HEK293T (cell line): ENCODE measurements at regions not wholly inside any gene's neighbourhood (a gene's known extent, or its start where the extent isn't known, plus 50 kb on each side); places are given as distances from the start of the nearest gene placed in this dataset.

Experiments
- PKNOX1 ChIP-seq: fragments of 450-650 bp; IDR thresholded peaks from 2 replicates; pipeline ENCODE4 v1.6.1; 2016
- SUZ12 ChIP-seq: fragments of 450-650 bp; IDR thresholded peaks from 2 replicates; pipeline ENCODE4 v1.6.1; 2016; ENCODE audit warnings: mild to moderate bottlenecking
- TARDBP ChIP-seq: fragments of 450-650 bp; IDR thresholded peaks from 2 replicates; pipeline ENCODE4 v1.6.1; 2016

- TF ChIP-seq TARDBP, result no peak
- no peak for TF ChIP-seq PKNOX1
- no peak for TF ChIP-seq SUZ12
Measured at GRCh38 chr16:51984395-51984794, 562.5 kb downstream of the TOX3 start.
